GM23338 (cell line): ENCODE measurements at regions not wholly inside any gene's neighbourhood (a gene's known extent, or its start where the extent isn't known, plus 50 kb on each side); places are given as distances from the start of the nearest gene placed in this dataset.

ENCODE experiments used
- ATAC-seq: fragments of 200-7000 bp; cut with Tn5 transposase; 3 replicates; pipeline ENCODE4 v1.9.1; 2020
- DNase-seq: peaks from one replicate; pipeline ENCODE4 v3.0.0-alpha.2; 2015; ENCODE audit warnings: low spot score
- H2AFZ ChIP-seq: fragments of 200-600 bp; sonication (generic); 2 replicates; pipeline ENCODE4 v1.8.0; 2016; ENCODE audit warnings: antibody characterized with exemption, mild to moderate bottlenecking, moderate library complexity
- H3F3A ChIP-seq: fragments of 200-600 bp; sonication (generic); replicated peaks from 2 replicates; pipeline ENCODE4 v1.8.0; 2017; ENCODE audit warnings: antibody characterized with exemption, mixed run types, low read depth
- H3K27ac ChIP-seq: fragments of 200-600 bp; sonication (generic); 2 replicates; pipeline ENCODE4 v1.6.1; 2016; ENCODE audit warnings: low read depth
- H3K27me3 ChIP-seq: fragments of 200-600 bp; sonication (generic); 2 replicates; pipeline ENCODE4 v1.8.0; 2016; ENCODE audit warnings: mild to moderate bottlenecking, mixed run types, moderate library complexity; ENCODE audit not compliant: insufficient read depth
- H3K36me3 ChIP-seq: fragments of 200-600 bp; sonication (generic); 2 replicates; pipeline ENCODE4 v1.8.0; 2016; ENCODE audit warnings: mild to moderate bottlenecking; ENCODE audit not compliant: insufficient read depth
- H3K4me1 ChIP-seq: fragments of 200-600 bp; sonication (generic); 2 replicates; pipeline ENCODE4 v1.8.0; 2016; ENCODE audit warnings: mild to moderate bottlenecking, moderate library complexity; ENCODE audit not compliant: insufficient read depth
- H3K4me2 ChIP-seq: fragments of 200-600 bp; sonication (generic); 2 replicates; pipeline ENCODE4 v1.7.1; 2017; ENCODE audit warnings: mixed run types
- H3K4me3 ChIP-seq: fragments of 200-600 bp; sonication (generic); 2 replicates; pipeline ENCODE4 v1.6.1; 2016; ENCODE audit warnings: mixed run types
- H3K79me2 ChIP-seq: fragments of 200-600 bp; sonication (generic); replicated peaks from 2 replicates; pipeline ENCODE4 v1.8.0; 2017; ENCODE audit warnings: mild to moderate bottlenecking; ENCODE audit not compliant: insufficient read depth
- H3K9me2 ChIP-seq: fragments of 200-600 bp; sonication (generic); 2 replicates; pipeline ENCODE4 v1.8.0; 2017; ENCODE audit not compliant: insufficient read depth
- H4K20me1 ChIP-seq: fragments of 200-600 bp; sonication (generic); replicated peaks from 2 replicates; pipeline ENCODE4 v1.8.0; 2017; ENCODE audit warnings: mild to moderate bottlenecking; ENCODE audit not compliant: insufficient read depth
- H3K27ac Mint-ChIP-seq: 2 replicates; pipeline ENCODE4 v1.8.0; 2020; ENCODE audit warnings: inconsistent platforms, mild to moderate bottlenecking, moderate library complexity, mixed read lengths
- H3K27me3 Mint-ChIP-seq: 3 replicates; pipeline ENCODE4 v1.8.0; 2022; ENCODE audit warnings: low read depth, mild to moderate bottlenecking, moderate library complexity, mixed read lengths, inconsistent platforms; ENCODE audit not compliant: insufficient read depth, poor library complexity
- H3K36me3 Mint-ChIP-seq: 3 replicates; pipeline ENCODE4 v1.8.0; 2021; ENCODE audit warnings: low read depth, mild to moderate bottlenecking, inconsistent platforms, moderate library complexity, mixed read lengths
- H3K4me1 Mint-ChIP-seq: 3 replicates; pipeline ENCODE4 v1.8.0; 2020; ENCODE audit warnings: mild to moderate bottlenecking, inconsistent platforms, mixed read lengths
- H3K4me3 Mint-ChIP-seq: 3 replicates; pipeline ENCODE4 v1.8.0; 2021; ENCODE audit warnings: moderate library complexity, mild to moderate bottlenecking, inconsistent platforms, mixed read lengths
- H3K9me3 Mint-ChIP-seq: 3 replicates; pipeline ENCODE4 v1.8.0; 2020; ENCODE audit warnings: moderate library complexity, mild to moderate bottlenecking, inconsistent platforms, mixed read lengths
- CREB1 ChIP-seq: fragments of 250-450 bp; sonication (Bioruptor Pico); IDR thresholded peaks from 2 replicates; pipeline ENCODE4 v1.5.0; 2020; ENCODE audit warnings: low read depth, mild to moderate bottlenecking, moderate library complexity
- EZH2 ChIP-seq: fragments of 200-600 bp; sonication (generic); IDR thresholded peaks from one replicate; pipeline ENCODE4 v1.8.0; 2017; ENCODE audit warnings: antibody characterized with exemption, mild to moderate bottlenecking, low read depth; ENCODE audit not compliant: unreplicated experiment
- JUNB ChIP-seq: IDR thresholded peaks from one replicate; pipeline ENCODE4 v1.6.1; 2016; ENCODE audit warnings: antibody characterized with exemption; ENCODE audit not compliant: unreplicated experiment
- NANOG ChIP-seq: IDR thresholded peaks from 2 replicates; pipeline ENCODE4 v1.6.1; 2016; ENCODE audit warnings: antibody characterized with exemption, borderline replicate concordance
- POLR2AphosphoS5 ChIP-seq: IDR thresholded peaks from 2 replicates; pipeline ENCODE4 v1.6.1; 2016; ENCODE audit warnings: antibody characterized with exemption, low read depth
- REST ChIP-seq: IDR thresholded peaks from one replicate; pipeline ENCODE4 v1.6.1; 2018; ENCODE audit warnings: antibody characterized with exemption; ENCODE audit not compliant: unreplicated experiment
- STAT1 ChIP-seq: IDR thresholded peaks from one replicate; pipeline ENCODE4 v1.6.1; 2016; ENCODE audit warnings: antibody characterized with exemption; ENCODE audit not compliant: unreplicated experiment
- TF ChIP-seq, protein P1 (sequence below): fragments of 250-450 bp; sonication (Bioruptor Pico); IDR thresholded peaks from 2 replicates; pipeline ENCODE4 v1.5.0; 2020; ENCODE audit warnings: mild to moderate bottlenecking, moderate library complexity

- Histone ChIP-seq H3K27ac (no peak overlapping the region), H3K4me3 (no peak overlapping the region), H3K36me3 (no peaks in the 10 kb centered on the region), H2AFZ (no peak overlapping the region), H3K79me2 (no peaks in the 10 kb centered on the region), H3K4me1 (no peaks in the 10 kb centered on the region), H3F3A (no peaks in the 10 kb centered on the region), H4K20me1 (no peaks in the 10 kb centered on the region), H3K4me2 (no peak overlapping the region), H3K27me3 (no peaks in the 10 kb centered on the region), H3K9me2 (peaks cover 3% of the 10 kb centered on the region; the same call in 1 of the 2 replicates)
- Mint-ChIP-seq H3K27ac (no peak overlapping the region), H3K4me1 (peaks cover 6% of the 10 kb centered on the region), H3K27me3 (no peaks in the 10 kb centered on the region), H3K9me3 (no peaks in the 10 kb centered on the region), H3K36me3 (no peaks in the 10 kb centered on the region), H3K4me3 (no peak overlapping the region)
- TF ChIP-seq JUNB (no peak), EZH2 (no peak), REST (no peak), POLR2AphosphoS5 (no peak), NANOG (no peak), STAT1 (no peak)
- ATAC-seq, result no peak
- DNase-seq, result no peak
These were observed 54.7 kb upstream of the SNX2 start for GRCh38 chr5:122719991-122720746.

GRCh38 chr5:122721127-122721526, 53.8 kb upstream of the SNX2 start:
- Histone ChIP-seq H3K4me3 (no peak overlapping the region), H3K79me2 (no peaks in the 10 kb centered on the region), H3K4me2 (no peak overlapping the region), H4K20me1 (no peaks in the 10 kb centered on the region), H3K9me2 (peaks cover 3% of the 10 kb centered on the region; the same call in 1 of the 2 replicates), H3F3A (no peaks in the 10 kb centered on the region), H3K27me3 (no peaks in the 10 kb centered on the region), H3K36me3 (no peaks in the 10 kb centered on the region), H3K27ac (no peak overlapping the region), H3K4me1 (no peaks in the 10 kb centered on the region), H2AFZ (no peak overlapping the region)
- no peak overlapping the region for H3K27ac Mint-ChIP-seq
- H3K36me3 Mint-ChIP-seq, result no peaks in the 10 kb centered on the region
- DNase-seq, result no peak
- H3K4me3 Mint-ChIP-seq, result no peak overlapping the region
- no peaks in the 10 kb centered on the region for H3K9me3 Mint-ChIP-seq
- H3K27me3 Mint-ChIP-seq, result no peaks in the 10 kb centered on the region
- no peak for ATAC-seq
- H3K4me1 Mint-ChIP-seq, result peaks cover 6% of the 10 kb centered on the region
- TF ChIP-seq CREB1 (CRISPR knock-in tag) (no peak), REST (no peak)
- TF ChIP-seq, protein P1, sequence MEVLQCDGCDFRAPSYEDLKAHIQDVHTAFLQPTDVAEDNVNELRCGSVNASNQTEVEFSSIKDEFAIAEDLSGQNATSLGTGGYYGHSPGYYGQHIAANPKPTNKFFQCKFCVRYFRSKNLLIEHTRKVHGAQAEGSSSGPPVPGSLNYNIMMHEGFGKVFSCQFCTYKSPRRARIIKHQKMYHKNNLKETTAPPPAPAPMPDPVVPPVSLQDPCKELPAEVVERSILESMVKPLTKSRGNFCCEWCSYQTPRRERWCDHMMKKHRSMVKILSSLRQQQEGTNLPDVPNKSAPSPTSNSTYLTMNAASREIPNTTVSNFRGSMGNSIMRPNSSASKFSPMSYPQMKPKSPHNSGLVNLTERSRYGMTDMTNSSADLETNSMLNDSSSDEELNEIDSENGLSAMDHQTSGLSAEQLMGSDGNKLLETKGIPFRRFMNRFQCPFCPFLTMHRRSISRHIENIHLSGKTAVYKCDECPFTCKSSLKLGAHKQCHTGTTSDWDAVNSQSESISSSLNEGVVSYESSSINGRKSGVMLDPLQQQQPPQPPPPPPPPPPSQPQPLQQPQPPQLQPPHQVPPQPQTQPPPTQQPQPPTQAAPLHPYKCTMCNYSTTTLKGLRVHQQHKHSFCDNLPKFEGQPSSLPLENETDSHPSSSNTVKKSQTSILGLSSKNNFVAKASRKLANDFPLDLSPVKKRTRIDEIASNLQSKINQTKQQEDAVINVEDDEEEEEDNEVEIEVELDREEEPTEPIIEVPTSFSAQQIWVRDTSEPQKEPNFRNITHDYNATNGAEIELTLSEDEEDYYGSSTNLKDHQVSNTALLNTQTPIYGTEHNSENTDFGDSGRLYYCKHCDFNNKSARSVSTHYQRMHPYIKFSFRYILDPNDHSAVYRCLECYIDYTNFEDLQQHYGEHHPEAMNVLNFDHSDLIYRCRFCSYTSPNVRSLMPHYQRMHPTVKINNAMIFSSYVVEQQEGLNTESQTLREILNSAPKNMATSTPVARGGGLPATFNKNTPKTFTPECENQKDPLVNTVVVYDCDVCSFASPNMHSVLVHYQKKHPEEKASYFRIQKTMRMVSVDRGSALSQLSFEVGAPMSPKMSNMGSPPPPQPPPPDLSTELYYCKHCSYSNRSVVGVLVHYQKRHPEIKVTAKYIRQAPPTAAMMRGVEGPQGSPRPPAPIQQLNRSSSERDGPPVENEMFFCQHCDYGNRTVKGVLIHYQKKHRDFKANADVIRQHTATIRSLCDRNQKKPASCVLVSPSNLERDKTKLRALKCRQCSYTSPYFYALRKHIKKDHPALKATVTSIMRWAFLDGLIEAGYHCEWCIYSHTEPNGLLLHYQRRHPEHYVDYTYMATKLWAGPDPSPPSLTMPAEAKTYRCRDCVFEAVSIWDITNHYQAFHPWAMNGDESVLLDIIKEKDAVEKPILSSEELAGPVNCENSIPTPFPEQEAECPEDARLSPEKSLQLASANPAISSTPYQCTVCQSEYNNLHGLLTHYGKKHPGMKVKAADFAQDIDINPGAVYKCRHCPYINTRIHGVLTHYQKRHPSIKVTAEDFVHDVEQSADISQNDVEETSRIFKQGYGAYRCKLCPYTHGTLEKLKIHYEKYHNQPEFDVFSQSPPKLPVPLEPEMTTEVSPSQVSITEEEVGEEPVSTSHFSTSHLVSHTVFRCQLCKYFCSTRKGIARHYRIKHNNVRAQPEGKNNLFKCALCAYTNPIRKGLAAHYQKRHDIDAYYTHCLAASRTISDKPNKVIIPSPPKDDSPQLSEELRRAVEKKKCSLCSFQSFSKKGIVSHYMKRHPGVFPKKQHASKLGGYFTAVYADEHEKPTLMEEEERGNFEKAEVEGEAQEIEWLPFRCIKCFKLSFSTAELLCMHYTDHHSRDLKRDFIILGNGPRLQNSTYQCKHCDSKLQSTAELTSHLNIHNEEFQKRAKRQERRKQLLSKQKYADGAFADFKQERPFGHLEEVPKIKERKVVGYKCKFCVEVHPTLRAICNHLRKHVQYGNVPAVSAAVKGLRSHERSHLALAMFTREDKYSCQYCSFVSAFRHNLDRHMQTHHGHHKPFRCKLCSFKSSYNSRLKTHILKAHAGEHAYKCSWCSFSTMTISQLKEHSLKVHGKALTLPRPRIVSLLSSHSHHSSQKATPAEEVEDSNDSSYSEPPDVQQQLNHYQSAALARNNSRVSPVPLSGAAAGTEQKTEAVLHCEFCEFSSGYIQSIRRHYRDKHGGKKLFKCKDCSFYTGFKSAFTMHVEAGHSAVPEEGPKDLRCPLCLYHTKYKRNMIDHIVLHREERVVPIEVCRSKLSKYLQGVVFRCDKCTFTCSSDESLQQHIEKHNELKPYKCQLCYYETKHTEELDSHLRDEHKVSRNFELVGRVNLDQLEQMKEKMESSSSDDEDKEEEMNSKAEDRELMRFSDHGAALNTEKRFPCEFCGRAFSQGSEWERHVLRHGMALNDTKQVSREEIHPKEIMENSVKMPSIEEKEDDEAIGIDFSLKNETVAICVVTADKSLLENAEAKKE (CRISPR knock-in tag), result no peak
